HepG2 (cell line): ENCODE measurements at regions not wholly inside any gene's neighbourhood (a gene's known extent, or its start where the extent isn't known, plus 50 kb on each side); places are given as distances from the start of the nearest gene placed in this dataset.

Experiments used
- ATAC-seq: fragments of 200-7000 bp; cut with Tn5 transposase; 3 replicates; pipeline ENCODE4 v1.9.1; 2020; ENCODE audit warnings: mild to moderate bottlenecking, moderate library complexity
- BruUV-seq: library from RNA; stranded (reverse); fragments of 400-500 nt; replicated peaks from 2 replicates; lab custom pipeline; 2021; lab: Mats Ljungman, UMichigan
- CTCF ChIA-PET: fragments of 300-600 bp; formaldehyde crosslinking; extraction: SDS; loops from one replicate; lab custom pipeline; 2021; ENCODE audit warnings: low total read pairs, inconsistent platforms, low intra/inter-chr PET ratio; lab: Yijun Ruan, JAX
- POLR2A ChIA-PET: fragments of 350-600 bp; sonication (Branson Sonifier 250); formaldehyde crosslinking; loops from one replicate; lab custom pipeline; 2020; ENCODE audit warnings: antibody characterized with exemption, inconsistent platforms; lab: Yijun Ruan, JAX
- DNase-seq: peaks from one replicate; pipeline ENCODE4 v3.0.0-alpha.2; 2015; ENCODE audit warnings: low spot score
- FAIRE-seq: peaks from 3 replicates; lab custom pipeline; 2011; peaks lifted over from hg19 to GRCh38; lab: Jason Lieb, UNC
- H2AFZ ChIP-seq: one replicate; pipeline ENCODE4 v1.6.1; 2011; ENCODE audit warnings: low read length, inconsistent platforms
- H3K27ac ChIP-seq: fragments of 300-600 bp; 3 replicates; pipeline ENCODE4 v1.8.0; 2011; ENCODE audit warnings: mixed run types, mild to moderate bottlenecking, mixed read lengths, low read length, inconsistent platforms; ENCODE audit not compliant: insufficient read depth; ENCODE audit errors: extremely low read length
- H3K27me3 ChIP-seq, 2 experiments: fragments of 200-600 bp in 1 of 2; 2 replicates in 1 of 2; 3 replicates in 1 of 2; pipeline versions ENCODE4 v1.6.0 to v1.8.0; 2011; ENCODE audit warnings: low read length in 2 of 2, mild to moderate bottlenecking in 2 of 2, moderate library complexity in 2 of 2, inconsistent platforms in 1 of 2; ENCODE audit not compliant: insufficient read depth in 2 of 2, control insufficient read depth in 1 of 2
- H3K36me3 ChIP-seq, 2 experiments: fragments of 200-600 bp in 1 of 2; replicated peaks in 1 of 2; 2 replicates in 1 of 2; 3 replicates in 1 of 2; pipeline versions ENCODE4 v1.5.1 to v1.8.0; 2011; ENCODE audit warnings: low read length in 2 of 2, inconsistent platforms in 1 of 2; ENCODE audit not compliant: insufficient read depth in 2 of 2, control insufficient read depth in 1 of 2
- H3K4me1 ChIP-seq: 2 replicates; pipeline ENCODE4 v1.5.1; 2012; ENCODE audit warnings: low read length, inconsistent platforms; ENCODE audit not compliant: insufficient read depth
- H3K4me2 ChIP-seq: 2 replicates; pipeline ENCODE4 v1.6.0; 2011; ENCODE audit warnings: low read depth, low read length, inconsistent platforms
- H3K4me3 ChIP-seq, 3 experiments: fragments of 200-600 bp in 1 of 3; sonication (generic), shearing (Covaris generic) in 1 of 3; replicated peaks in 1 of 3; 2 replicates each; pipeline ENCODE4 v1.5.1; 2011 to 2016; ENCODE audit warnings: low read length in 3 of 3, inconsistent platforms in 2 of 3, low read depth in 2 of 3, mild to moderate bottlenecking in 2 of 3, control low read depth in 1 of 3, mixed read lengths in 1 of 3; ENCODE audit not compliant: insufficient read depth in 1 of 3
- H3K79me2 ChIP-seq: one replicate; pipeline ENCODE4 v1.6.1; 2011; ENCODE audit warnings: low read length, inconsistent platforms; ENCODE audit not compliant: insufficient read depth
- H3K9ac ChIP-seq: 2 replicates; pipeline ENCODE4 v1.6.0; 2011; ENCODE audit warnings: mild to moderate bottlenecking, low read depth, low read length, inconsistent platforms; ENCODE audit not compliant: insufficient read depth
- H3K9me3 ChIP-seq: 2 replicates; pipeline ENCODE4 v1.5.1; 2012; ENCODE audit warnings: mild to moderate bottlenecking, low read length
- H4K20me1 ChIP-seq: 2 replicates; pipeline ENCODE4 v1.6.0; 2011; ENCODE audit warnings: inconsistent platforms, mild to moderate bottlenecking, low read length, moderate library complexity; ENCODE audit not compliant: insufficient read depth
- ATF1 ChIP-seq: IDR thresholded peaks from 2 replicates; pipeline ENCODE4 v1.6.1; 2016; ENCODE audit warnings: mild to moderate bottlenecking, control low read depth
- ATF7 ChIP-seq, 2 experiments: fragments of 450-650 bp in 1 of 2; sonication (generic) in 1 of 2; formaldehyde crosslinking in 1 of 2; IDR thresholded peaks; 2 replicates each; pipeline versions ENCODE4 v1.4.0 to v1.6.1; 2016 to 2020; ENCODE audit warnings: antibody characterized with exemption in 1 of 2, mild to moderate bottlenecking in 1 of 2, missing genetic modification reagents in 1 of 2
- ATM ChIP-seq: fragments of 450-650 bp; IDR thresholded peaks from 2 replicates; pipeline ENCODE4 v1.7.1; 2017; ENCODE audit warnings: mild to moderate bottlenecking, borderline replicate concordance
- CREB1 ChIP-seq, 2 experiments: fragments of 450-650 bp in 1 of 2; IDR thresholded peaks; 2 replicates each; pipeline ENCODE4 v1.6.1; 2016 to 2017; ENCODE audit warnings: control low read depth in 1 of 2, mild to moderate bottlenecking in 1 of 2, missing compliant biosample characterization in 1 of 2, missing genetic modification characterization in 1 of 2
- CTCF ChIP-seq: sonication (generic); formaldehyde crosslinking; IDR thresholded peaks from 2 replicates; pipeline ENCODE4 v1.5.0; 2020; ENCODE audit warnings: mild to moderate bottlenecking, missing genetic modification reagents, moderate library complexity
- HNF1B ChIP-seq: sonication (generic); formaldehyde crosslinking; IDR thresholded peaks from 2 replicates; pipeline ENCODE4 v1.5.1; 2020; ENCODE audit warnings: mild to moderate bottlenecking, moderate library complexity, missing genetic modification reagents
- RAD21 ChIP-seq: fragments of 450-650 bp; formaldehyde crosslinking; IDR thresholded peaks from 2 replicates; pipeline ENCODE4 v1.5.0; 2020; ENCODE audit warnings: mild to moderate bottlenecking
- SOX6 ChIP-seq, 2 experiments: fragments of 450-650 bp in 1 of 2; sonication (generic) in 1 of 2; formaldehyde crosslinking in 1 of 2; IDR thresholded peaks; 2 replicates each; pipeline versions ENCODE4 v1.4.0 to v1.6.1; 2017 to 2020; ENCODE audit warnings: antibody characterized with exemption in 1 of 2, mild to moderate bottlenecking in 1 of 2, missing genetic modification reagents in 1 of 2
- TBP ChIP-seq: sonication (generic); formaldehyde crosslinking; IDR thresholded peaks from 2 replicates; pipeline ENCODE4 v1.5.0; 2020; ENCODE audit warnings: missing genetic modification reagents
- XRCC5 ChIP-seq: fragments of 200-400 bp; formaldehyde crosslinking; optimal IDR thresholded peaks from 2 replicates; pipeline ENCODE3; 2017; ENCODE audit warnings: mild to moderate bottlenecking, low read length
- ZMYM4 ChIP-seq: sonication (generic); formaldehyde crosslinking; IDR thresholded peaks from 2 replicates; pipeline ENCODE4 v1.8.1; 2023; ENCODE audit warnings: mild to moderate bottlenecking, missing genetic modification reagents
- ZNF446 ChIP-seq: sonication (generic); formaldehyde crosslinking; IDR thresholded peaks from 2 replicates; pipeline ENCODE4 v1.5.0; 2020; ENCODE audit warnings: mild to moderate bottlenecking, missing genetic modification reagents
- WGBS: methylation state at CpG from one replicate; pipeline ENCODE4 v1.1.6; 2017; ENCODE audit warnings: low lambda C conversion rate; 5-methylcytosine and 5-hydroxymethylcytosine counted together
- in situ Hi-C: cut with HindIII; loops from 2 replicates; pipeline ENCODE4 v1.10.0; 2017; ENCODE audit warnings: low pct_unique_long_range_greater_than_20kb; ENCODE audit not compliant: extremely low pct_ligation_motif_present
- intact Hi-C: fragments of 100-400 bp; cut with micrococcal nuclease; formaldehyde crosslinking; loops from one replicate; pipeline ENCODE4 v1.10.0; 2022; ENCODE audit not compliant: unreplicated experiment

DNA sequence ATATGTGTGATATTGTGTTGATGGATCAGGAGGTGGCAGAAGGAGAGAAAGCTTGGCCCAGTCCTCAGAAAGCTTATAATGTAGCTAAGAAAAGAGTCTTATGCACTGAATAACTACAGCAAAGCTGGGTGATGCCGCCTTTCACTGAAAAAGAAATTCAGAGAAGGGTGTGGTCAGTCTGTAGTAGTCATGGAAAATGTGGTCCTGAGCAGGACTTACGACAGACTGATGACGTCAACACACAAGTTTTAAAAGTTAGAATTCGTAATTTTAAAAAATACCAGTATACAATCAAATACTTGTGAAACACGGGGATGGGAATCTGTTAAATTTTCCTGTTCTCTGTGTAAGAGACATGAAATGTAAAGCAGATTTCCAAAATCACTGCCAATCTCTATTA, 87.0 kb upstream of the RAPGEF2 start:
- DNase-seq (no peak), FAIRE-seq (no peak), ATAC-seq (no peak)
- in situ Hi-C loops (loop anchor here (10.0 to 25.0 kb wide), 2 partner anchors 161 to 279 kb away; no protein-coding TSS in a partner anchor), intact Hi-C loops (loop anchor here (10.0 kb wide), 1 partner anchor 161 kb away; no protein-coding TSS in a partner anchor)
- Histone ChIP-seq H3K27ac (no peak overlapping the region), H2AFZ (no peak overlapping the region), H3K36me3 (no peaks in the 10 kb centered on the region), H4K20me1 (no peaks in the 10 kb centered on the region), H3K4me3 (no peak overlapping the region; a peak in 1 of 6 replicates), H3K4me2 (peak overlapping the region; percentile 60; the same call in 1 of the 2 replicates), H3K4me1 (peaks cover 27% of the 10 kb centered on the region), H3K27me3 (no peaks in the 10 kb centered on the region), H3K9me3 (no peaks in the 10 kb centered on the region), H3K79me2 (no peaks in the 10 kb centered on the region), H3K9ac (no peak overlapping the region)
- POLR2A ChIA-PET = no interaction called here
- BruUV-seq = no TSS peak
- CTCF ChIA-PET = no interaction called here
- 49% methylated on average over 5 of the region's 5 CpGs for WGBS
- TF ChIP-seq HNF1B (CRISPR knock-in tag) (no peak), CREB1 (IDR thresholded peaks at IDR 0.05) (peak; percentile 83), CREB1 (CRISPR knock-in tag; IDR thresholded peaks at IDR 0.05) (no peak; the same call in 1 of the 2 replicates), ATF7 (IDR thresholded peaks at IDR 0.05) (peak; percentile 73), ATF7 (CRISPR knock-in tag; IDR thresholded peaks at IDR 0.05) (no peak), TBP (CRISPR knock-in tag) (no peak)

DNA sequence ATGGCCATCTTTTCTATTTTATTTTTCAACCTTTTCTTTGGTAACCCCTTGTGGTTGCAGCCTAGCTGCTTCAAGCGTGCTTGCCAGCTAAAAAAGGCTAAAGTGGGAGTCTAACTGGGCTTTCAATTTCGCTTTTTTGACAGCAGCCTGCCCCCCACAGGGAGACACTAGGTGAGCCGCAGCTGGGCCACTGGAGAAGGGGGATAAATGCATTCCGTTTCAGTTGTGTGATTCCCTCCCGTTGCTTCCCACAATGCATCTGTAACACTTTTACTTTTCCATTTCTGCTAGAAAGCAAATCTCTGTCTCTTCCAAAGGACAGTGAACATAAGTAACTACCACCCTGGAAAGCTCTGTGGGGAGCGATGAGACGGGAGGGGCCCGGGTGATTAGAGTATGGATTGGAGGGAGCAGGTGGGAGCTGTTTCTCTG, 86.3 kb upstream of the RAPGEF2 start:
- intact Hi-C loops (loop anchor here (10.0 kb wide), 1 partner anchor 162 kb away; no protein-coding TSS in a partner anchor), in situ Hi-C loops (loop anchor here (10.0 to 25.0 kb wide), 2 partner anchors 162 to 279 kb away; no protein-coding TSS in a partner anchor)
- Histone ChIP-seq H2AFZ (no peak overlapping the region), H3K9me3 (no peaks in the 10 kb centered on the region), H3K4me1 (peaks cover 20% of the 10 kb centered on the region), H3K4me3 (peak overlapping the region in 2 of 3 experiments; percentile 29 to 38; a peak in 3 of 6 replicates), H3K79me2 (no peaks in the 10 kb centered on the region), H4K20me1 (no peaks in the 10 kb centered on the region), H3K27ac (no peak overlapping the region), H3K9ac (no peak overlapping the region), H3K36me3 (no peaks in the 10 kb centered on the region), H3K27me3 (no peaks in the 10 kb centered on the region), H3K4me2 (peak overlapping the region; percentile 60)
- FAIRE-seq (peak; percentile 70), ATAC-seq (peak; percentile 92), DNase-seq (peak; percentile 53)
- POLR2A ChIA-PET = no interaction called here
- WGBS = 19% methylated on average over 8 of the region's 8 CpGs
- no TSS peak for BruUV-seq
- CTCF ChIA-PET = no interaction called here
- TF ChIP-seq SOX6 (IDR thresholded peaks at IDR 0.05) (no peak), SOX6 (CRISPR knock-in tag; IDR thresholded peaks at IDR 0.05) (peak; percentile 10; the same call in 1 of the 2 replicates), XRCC5 (peak; percentile 62), CTCF (CRISPR knock-in tag) (peak; percentile 76), ZMYM4 (CRISPR knock-in tag) (0 out of 2 replicates have a peak, but pooled peaks have one; percentile 12), ATF1 (CRISPR knock-in tag) (no peak), ZNF446 (CRISPR knock-in tag) (no peak), RAD21 (peak; percentile 36; the same call in 1 of the 2 replicates), ATM (no peak)
